Loucy (cell line): ENCODE measurements at regions not wholly inside any gene's neighbourhood (a gene's known extent, or its start where the extent isn't known, plus 50 kb on each side); places are given as distances from the start of the nearest gene placed in this dataset.

Experiments
- CTCF ChIP-seq: fragments of 200-600 bp; sonication (generic); conservative IDR thresholded peaks from 2 replicates; pipeline ENCODE4 v1.5.1; 2014; ENCODE audit warnings: mild to moderate bottlenecking, antibody characterized with exemption, low read length
- EZH2phosphoT487 ChIP-seq: fragments of 200-600 bp; IDR thresholded peaks from 2 replicates; pipeline ENCODE4 v1.6.1; 2018; ENCODE audit warnings: antibody characterized with exemption, mild to moderate bottlenecking, moderate library complexity, borderline replicate concordance

GRCh38 chr3:150073513-150073912 lies 102.8 kb upstream of the PFN2 start:
- TF ChIP-seq CTCF (no peak), EZH2phosphoT487 (no peak)
